RWPE1 (cell line): ENCODE measurements at regions not wholly inside any gene's neighbourhood (a gene's known extent, or its start where the extent isn't known, plus 50 kb on each side); places are given as distances from the start of the nearest gene placed in this dataset.
"Not testable (repeated sequence)": the region's sequence is repeated elsewhere in the genome, so short reads cannot be mapped to it uniquely, and the experiment has no call there.

Experiments used
- CTCF ChIA-PET: fragments of 350-600 bp; sonication (Branson Sonifier 250); formaldehyde crosslinking; extraction: SDS; loops from one replicate; lab custom pipeline; 2021; lab: Yijun Ruan, JAX
- POLR2A ChIA-PET: fragments of 400-600 bp; formaldehyde crosslinking; extraction: SDS; loops from one replicate; lab custom pipeline; 2020; ENCODE audit warnings: antibody characterized with exemption; ENCODE audit not compliant: low non-redundant PET; lab: Yijun Ruan, JAX
- DNase-seq: peaks from one replicate; pipeline ENCODE4 v3.0.0; 2012; ENCODE audit warnings: low spot score
- H3K27ac ChIP-seq: fragments of 450-650 bp; 2 replicates; pipeline ENCODE4 v1.5.1; 2017
- TF ChIP-seq, protein P1 (sequence below): fragments of 450-650 bp; conservative IDR thresholded peaks from 2 replicates; pipeline ENCODE4 v1.5.1; 2017; ENCODE audit warnings: low read depth, mild to moderate bottlenecking

DNA sequence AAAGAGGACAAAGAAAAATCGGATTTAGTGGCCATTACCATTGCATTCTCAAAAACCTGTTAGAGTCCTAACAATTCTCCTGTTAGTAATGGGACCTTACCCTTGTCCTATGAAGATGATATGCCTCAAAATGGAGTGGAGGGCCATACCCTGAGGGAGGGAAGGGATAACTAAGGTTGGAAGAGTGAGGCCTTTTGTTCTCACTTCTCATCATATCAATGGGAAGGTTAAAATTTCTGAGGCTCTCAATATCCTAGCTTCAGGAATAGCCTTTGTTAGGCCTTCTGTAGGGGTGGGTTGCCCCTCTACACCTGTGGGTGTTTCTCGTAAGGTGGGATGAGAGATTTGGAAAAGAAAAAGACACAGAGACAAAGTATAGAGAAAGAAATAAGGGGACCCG lies 109.4 kb upstream of the SGIP1 start:
- H3K27ac ChIP-seq, CTCF ChIA-PET, DNase-seq, POLR2A ChIA-PET: not testable (repeated sequence)

DNA sequence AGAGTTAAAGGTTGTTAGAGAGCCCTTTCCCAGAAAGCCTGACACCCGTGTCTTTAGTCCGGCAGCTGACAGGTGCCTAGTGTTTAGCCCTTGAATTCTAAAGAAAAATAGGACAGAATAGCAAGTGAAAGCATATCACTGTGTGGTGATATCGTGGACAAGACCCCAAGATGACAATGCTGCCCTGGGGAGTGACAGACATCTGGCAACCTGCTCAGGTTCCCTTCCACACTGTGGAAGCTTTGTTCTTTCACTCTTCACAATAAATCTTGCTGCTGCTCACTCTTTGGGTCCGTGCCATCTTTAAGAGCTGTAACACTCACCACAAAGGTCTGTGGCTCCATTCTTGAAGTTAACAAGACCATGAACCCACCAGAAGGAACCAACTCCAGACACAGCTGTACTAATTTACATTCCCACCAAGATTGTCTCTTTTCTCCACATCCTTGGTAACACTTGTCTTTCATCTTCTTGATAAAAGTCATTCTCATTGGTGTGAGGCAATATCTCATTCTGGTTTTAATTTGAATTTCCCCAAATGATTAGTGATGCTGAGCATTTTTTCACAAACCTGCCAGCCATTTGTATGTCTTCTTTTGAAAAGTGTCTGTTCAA lies 107.6 kb upstream of the SGIP1 start:
- CTCF ChIA-PET: interaction anchor here (1.2 kb wide), 1 partner anchor 10 kb away, joined by 7 read pairs; no protein-coding TSS in a partner anchor
- no peak overlapping the region for H3K27ac ChIP-seq
- no peak for DNase-seq
- TF ChIP-seq, protein P1, sequence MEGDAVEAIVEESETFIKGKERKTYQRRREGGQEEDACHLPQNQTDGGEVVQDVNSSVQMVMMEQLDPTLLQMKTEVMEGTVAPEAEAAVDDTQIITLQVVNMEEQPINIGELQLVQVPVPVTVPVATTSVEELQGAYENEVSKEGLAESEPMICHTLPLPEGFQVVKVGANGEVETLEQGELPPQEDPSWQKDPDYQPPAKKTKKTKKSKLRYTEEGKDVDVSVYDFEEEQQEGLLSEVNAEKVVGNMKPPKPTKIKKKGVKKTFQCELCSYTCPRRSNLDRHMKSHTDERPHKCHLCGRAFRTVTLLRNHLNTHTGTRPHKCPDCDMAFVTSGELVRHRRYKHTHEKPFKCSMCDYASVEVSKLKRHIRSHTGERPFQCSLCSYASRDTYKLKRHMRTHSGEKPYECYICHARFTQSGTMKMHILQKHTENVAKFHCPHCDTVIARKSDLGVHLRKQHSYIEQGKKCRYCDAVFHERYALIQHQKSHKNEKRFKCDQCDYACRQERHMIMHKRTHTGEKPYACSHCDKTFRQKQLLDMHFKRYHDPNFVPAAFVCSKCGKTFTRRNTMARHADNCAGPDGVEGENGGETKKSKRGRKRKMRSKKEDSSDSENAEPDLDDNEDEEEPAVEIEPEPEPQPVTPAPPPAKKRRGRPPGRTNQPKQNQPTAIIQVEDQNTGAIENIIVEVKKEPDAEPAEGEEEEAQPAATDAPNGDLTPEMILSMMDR: no peak
- POLR2A ChIA-PET: no interaction called here

DNA sequence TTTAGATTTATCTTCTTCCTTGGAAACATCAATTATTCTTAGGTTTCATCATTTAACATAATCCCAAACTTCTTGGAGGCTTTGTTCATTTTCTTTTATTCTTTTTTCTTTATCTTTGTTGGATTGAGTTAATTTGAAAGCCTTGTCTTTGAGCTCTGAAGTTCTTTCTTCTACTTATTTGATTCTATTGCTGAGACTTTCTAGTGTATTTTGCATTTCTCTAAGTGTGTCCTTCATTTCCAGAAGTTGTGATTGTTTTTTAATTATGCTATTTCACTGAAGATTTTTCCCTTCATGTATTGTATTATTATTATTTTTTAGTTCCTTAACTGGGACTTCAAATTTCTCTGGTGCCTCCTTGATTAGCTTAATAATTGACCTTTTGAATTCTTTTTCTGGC lies 103.1 kb upstream of the SGIP1 start:
- H3K27ac ChIP-seq, POLR2A ChIA-PET, DNase-seq, CTCF ChIA-PET: not testable (repeated sequence)

DNA sequence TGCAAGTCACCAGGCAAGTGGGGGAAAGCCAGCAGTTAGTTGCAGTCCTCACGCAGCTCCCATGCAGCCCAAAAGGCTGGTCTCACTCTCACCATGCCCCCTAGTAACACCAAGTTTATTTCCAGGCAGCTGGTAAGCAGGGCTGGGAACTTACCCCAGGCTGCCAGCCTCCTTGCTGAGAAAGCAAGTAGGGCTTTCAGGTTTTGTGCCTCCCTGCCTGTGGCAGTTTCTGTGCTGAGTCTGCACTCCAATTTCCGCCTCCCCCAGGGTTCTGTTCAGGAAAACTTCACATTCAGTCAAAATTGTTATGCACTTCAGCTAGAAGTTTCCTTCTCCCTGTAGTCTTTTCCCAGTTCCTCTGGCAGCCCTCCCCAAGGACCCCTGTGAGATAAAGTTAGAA lies 102.0 kb upstream of the SGIP1 start:
- no peak overlapping the region for H3K27ac ChIP-seq
- POLR2A ChIA-PET: no interaction called here
- CTCF ChIA-PET: no interaction called here
- DNase-seq: no peak
- TF ChIP-seq, protein P1: no peak

DNA sequence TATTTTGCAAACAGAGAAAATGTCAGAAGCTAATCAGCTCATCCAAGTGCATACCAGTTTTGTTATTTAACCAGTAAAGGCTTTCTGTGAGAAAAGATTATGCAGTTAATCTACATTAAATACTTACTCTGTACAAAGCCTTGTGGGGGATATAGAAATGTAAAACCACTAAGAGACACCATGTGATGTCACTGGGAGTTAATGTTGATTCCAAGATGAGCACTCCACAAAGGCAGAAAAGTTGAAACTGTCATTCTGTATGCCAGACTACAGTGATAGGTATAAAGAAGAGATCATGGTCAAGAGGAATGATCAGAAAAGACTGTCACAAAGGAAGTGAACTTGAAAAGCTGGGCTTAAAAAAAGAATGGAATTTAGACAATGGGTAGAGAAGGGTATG lies 100.3 kb upstream of the SGIP1 start:
- POLR2A ChIA-PET: no interaction called here
- DNase-seq: no peak
- TF ChIP-seq, protein P1: no peak
- H3K27ac ChIP-seq: no peak overlapping the region
- CTCF ChIA-PET: no interaction called here

DNA sequence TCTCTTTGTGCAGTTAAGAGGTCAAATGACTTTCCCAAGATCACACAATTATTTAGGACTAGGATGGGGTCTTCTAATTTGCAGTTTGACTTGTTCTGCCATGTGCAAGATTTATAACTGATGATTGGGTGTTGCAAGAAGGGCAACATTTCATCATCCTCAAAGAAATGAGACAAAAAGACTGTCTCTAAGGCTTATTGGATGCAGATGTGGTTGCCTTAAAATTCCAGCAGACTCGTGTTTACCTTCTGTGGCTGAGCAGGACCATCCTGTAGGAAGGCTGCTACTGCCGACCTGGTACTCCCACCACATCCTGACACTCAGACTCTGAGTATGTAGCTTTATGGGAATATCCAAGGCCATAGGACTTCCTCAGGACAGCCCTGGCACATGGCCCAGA lies 99.9 kb upstream of the SGIP1 start:
- POLR2A ChIA-PET: interaction anchor here (0.6 kb wide), 1 partner anchor 12 kb away, joined by 3 read pairs; no protein-coding TSS in a partner anchor
- no peak for DNase-seq

DNA sequence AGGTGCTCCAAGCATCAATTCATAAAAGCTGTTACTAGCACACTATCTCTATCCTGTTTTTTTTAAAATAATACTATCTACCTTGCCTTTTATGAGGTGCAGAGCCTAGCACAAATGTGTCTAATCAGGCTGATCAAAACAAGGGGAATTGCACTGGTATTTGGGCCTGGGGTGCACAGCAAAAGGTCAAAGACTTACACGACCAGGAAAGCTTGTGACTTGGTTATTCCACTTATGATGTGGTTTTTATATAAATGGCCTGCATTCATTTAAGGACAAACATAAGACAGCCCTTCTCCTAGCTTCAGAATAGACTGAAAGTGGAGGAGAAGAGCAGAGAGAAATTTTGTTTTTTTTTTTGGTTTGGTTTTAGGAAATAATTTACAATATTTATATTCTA lies 98.4 kb upstream of the SGIP1 start:
- CTCF ChIA-PET: interaction anchor here (0.5 to 1.7 kb wide), 8 partner anchors 9 to 1505 kb away, joined by 3 to 12 read pairs (median 4); no protein-coding TSS in a partner anchor
- TF ChIP-seq, protein P1: no peak
- POLR2A ChIA-PET: no interaction called here
- no peak overlapping the region for H3K27ac ChIP-seq
- no peak for DNase-seq

More for the DNA sequence above, 99.9 kb upstream of the SGIP1 start:
- TF ChIP-seq, protein P1: no peak
- CTCF ChIA-PET: interaction anchor here (0.7 kb wide), 1 partner anchor 100 kb away, joined by 5 read pairs; the partner anchor contains the start of gene SGIP1
- no peak overlapping the region for H3K27ac ChIP-seq
